Lung (tissue), 11 donors: ENCODE measurements at regions not wholly inside any gene's neighbourhood (a gene's known extent, or its start where the extent isn't known, plus 50 kb on each side); places are given as distances from the start of the nearest gene placed in this dataset.

Experiments
- ATAC-seq: fragments of 200-7000 bp; cut with Tn5 transposase; one replicate; pipeline ENCODE4 v1.9.1; 2020; ENCODE audit warnings: moderate number of reproducible peaks; ENCODE audit not compliant: insufficient read depth, low FRiP score
- DNase-seq, 3 donors: peaks; one replicate each; pipeline ENCODE4 v3.0.0-alpha.2; 2013 to 2017
- H3K27ac ChIP-seq, 2 donors: one replicate each; pipeline ENCODE4 v1.5.1; 2013; ENCODE audit warnings: mild to moderate bottlenecking in 2 of 2, moderate library complexity in 2 of 2, control low read depth in 1 of 2, inconsistent platforms in 1 of 2, low read depth in 1 of 2, low read length in 1 of 2
- H3K27me3 ChIP-seq, 3 donors: one replicate each; pipeline ENCODE4 v1.5.1; 2013; ENCODE audit warnings: low read length in 2 of 3; ENCODE audit not compliant: control insufficient read depth in 3 of 3, insufficient read depth in 3 of 3
- H3K36me3 ChIP-seq, 4 donors: one replicate each; pipeline ENCODE4 v1.5.1; 2013; ENCODE audit warnings: low read length in 4 of 4, mild to moderate bottlenecking in 1 of 4, moderate library complexity in 1 of 4; ENCODE audit not compliant: control insufficient read depth in 4 of 4, insufficient read depth in 4 of 4
- H3K4me1 ChIP-seq, 5 donors: one replicate each; pipeline ENCODE4 v1.5.1; 2013; ENCODE audit warnings: low read length in 5 of 5, mild to moderate bottlenecking in 2 of 5, moderate library complexity in 1 of 5; ENCODE audit not compliant: control insufficient read depth in 5 of 5, insufficient read depth in 5 of 5
- H3K4me3 ChIP-seq: one replicate; pipeline ENCODE4 v1.5.1; 2013; ENCODE audit warnings: mild to moderate bottlenecking, control low read depth, moderate library complexity
- H3K9ac ChIP-seq, 2 donors: one replicate each; pipeline ENCODE4 v1.5.1; 2013; ENCODE audit warnings: low read length in 2 of 2, control low read depth in 1 of 2; ENCODE audit not compliant: insufficient read depth in 1 of 2
- H3K9me3 ChIP-seq, 4 donors: one replicate each; pipeline ENCODE4 v1.5.1; 2013; ENCODE audit warnings: low read length in 3 of 4, mild to moderate bottlenecking in 1 of 4, moderate library complexity in 1 of 4; ENCODE audit not compliant: control insufficient read depth in 4 of 4, insufficient read depth in 3 of 4
- CTCF ChIP-seq: IDR thresholded peaks from 2 replicates; pipeline ENCODE4 v1.5.1; 2012; ENCODE audit warnings: mild to moderate bottlenecking; ENCODE audit errors: control extremely low read depth, extremely low read depth
- WGBS, 2 donors: extraction: QIAGEN DNeasy Blood & Tissue Kit; methylation state at CpG; one replicate each; pipeline ENCODE4 v1.1.7; 2013; 5-methylcytosine and 5-hydroxymethylcytosine counted together
- donor health status: control.
- donor health status: control.
- donor health status: Bipolar disorder and iron deficiency.
- donor health status: healthy.
- donor health status: DM: yes; HTN: yes; CAD: no.

DNA sequence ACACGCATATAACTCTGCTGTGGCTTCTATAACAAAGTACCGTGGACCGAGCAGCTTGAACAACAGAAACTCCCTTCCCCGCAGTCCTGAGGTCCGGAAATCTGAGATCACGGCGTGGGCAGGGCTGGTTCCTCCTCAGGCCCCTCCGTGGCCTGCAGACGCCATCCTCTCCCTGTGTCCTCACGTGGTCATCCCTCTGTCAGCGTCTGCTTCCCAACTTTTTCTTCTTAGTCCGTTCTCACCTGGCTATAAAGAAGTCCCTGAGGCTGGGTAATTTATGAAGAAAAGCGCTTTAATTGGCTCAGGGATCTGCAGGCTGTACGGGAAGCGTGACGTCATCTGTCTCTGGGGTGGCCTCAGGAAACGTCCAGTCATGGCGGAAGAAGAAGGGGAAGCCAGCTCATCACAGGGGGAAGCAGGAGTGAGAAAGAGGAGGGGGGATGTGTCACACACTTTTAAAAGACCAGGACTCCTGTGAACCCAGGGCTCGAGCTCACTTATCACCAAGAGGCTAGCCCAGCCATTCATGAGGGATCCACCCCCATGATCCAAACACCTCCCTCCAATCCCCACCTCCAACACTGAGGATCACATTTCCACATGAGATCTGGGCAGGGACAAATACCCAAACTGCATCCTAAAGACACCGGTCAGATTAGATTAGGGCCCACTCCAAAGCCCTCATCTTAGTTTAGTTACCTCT, 91.2 kb upstream of the INSIG1 start:
- Histone ChIP-seq H3K9ac (no peak overlapping the region), H3K36me3 (no peaks in the 10 kb centered on the region), H3K4me3 (peak overlapping the region; percentile 50), H3K27me3 (peaks cover 0 to 8% (median 0%) of the 10 kb centered on the region in 3 donors), H3K4me1 (peaks cover 0 to 18% (median 0%) of the 10 kb centered on the region in 5 donors), H3K9me3 (no peaks in the 10 kb centered on the region), H3K27ac (peak overlapping the region; percentile 80 to 99)
- ATAC-seq (peak; percentile 47), DNase-seq (peak in 2 of 3 donors; percentile 48 to 62)
- no peak for TF ChIP-seq CTCF
- 19 to 38% methylated on average over 20 of the region's 20 CpGs for WGBS, 2 donors

DNA sequence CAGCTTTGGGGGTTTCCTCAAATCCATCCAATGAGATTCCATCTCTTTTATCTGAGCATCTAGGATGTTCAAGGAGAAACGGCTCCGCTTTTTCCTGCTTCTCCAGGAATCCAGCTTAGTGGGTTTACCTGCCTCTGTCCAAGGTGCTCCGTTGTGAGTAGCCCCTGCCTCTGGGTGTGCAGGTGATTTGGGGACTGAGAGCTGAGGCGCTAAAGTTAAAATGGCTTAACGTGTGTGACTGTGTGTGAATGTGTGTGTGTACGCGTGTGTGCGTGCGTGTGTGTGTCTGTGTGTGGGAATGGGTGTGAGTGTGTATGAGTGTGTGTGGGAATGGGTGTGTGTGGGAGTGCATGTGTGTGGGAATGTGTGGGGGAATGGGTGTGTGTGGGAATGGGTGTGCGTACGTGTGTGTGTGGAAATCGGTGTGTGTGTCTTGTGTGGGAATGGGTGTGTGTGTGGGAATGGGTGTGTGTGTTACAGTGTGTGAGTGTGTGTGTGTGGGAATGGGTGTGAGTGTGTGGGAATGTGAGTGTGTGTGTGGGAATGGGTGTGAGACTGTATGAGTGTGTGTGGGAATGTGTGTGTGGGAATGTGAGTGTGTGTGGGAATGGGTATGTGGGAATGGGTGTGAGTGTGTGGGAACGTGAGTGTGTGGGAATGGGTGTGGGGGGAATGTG, 90.2 kb upstream of the INSIG1 start:
- Histone ChIP-seq H3K36me3 (no peaks in the 10 kb centered on the region), H3K27ac (peak overlapping the region in 1 of 2 donors; percentile 17), H3K9ac (no peak overlapping the region), H3K9me3 (no peaks in the 10 kb centered on the region), H3K27me3 (peaks cover 0 to 8% (median 0%) of the 10 kb centered on the region in 3 donors), H3K4me1 (peaks cover 0 to 18% (median 0%) of the 10 kb centered on the region in 5 donors), H3K4me3 (no peak overlapping the region)
- DNase-seq (no peak), ATAC-seq (no peak)
- 81 to 91% methylated on average over 13 of the region's 13 CpGs for WGBS, 2 donors
- no peak for TF ChIP-seq CTCF

DNA sequence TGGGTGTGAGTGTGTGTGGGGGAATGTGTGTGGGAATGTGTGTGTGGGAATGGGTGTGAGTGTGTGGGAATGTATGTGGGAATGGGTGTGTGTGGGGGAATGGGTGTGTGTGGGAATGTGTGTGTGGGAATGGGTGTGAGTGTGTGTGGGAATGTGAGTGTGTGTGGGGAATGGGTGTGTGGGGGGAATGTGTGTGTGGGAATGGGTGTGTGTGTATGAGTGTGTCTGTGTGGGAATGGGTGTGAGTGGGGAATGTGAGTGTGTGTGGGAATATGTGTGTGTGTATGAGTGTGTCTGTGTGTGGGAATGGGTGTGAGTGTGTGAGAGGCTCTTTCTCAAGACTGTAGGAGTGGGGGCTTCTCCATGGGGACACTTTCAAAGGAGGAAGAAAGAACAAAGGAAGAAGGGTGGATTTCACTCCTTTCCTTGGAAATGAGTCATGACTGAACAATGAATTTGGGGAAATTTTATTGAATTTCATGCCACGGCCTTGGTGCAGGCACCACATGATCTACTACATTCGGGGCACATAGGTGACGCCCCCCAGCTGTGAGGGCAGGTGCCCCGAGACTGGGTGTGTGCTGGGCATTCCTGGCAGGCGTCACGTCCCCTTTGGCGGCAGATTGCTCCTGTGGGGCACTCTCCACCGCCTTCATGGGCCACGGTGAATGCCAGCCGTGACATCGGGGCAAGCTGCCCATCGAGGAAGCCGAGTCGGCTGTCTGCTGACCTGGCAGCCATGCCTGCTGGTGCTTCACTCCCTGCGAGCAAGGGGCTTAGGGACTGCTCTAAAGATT, 88.8 kb upstream of the INSIG1 start:
- DNase-seq (no peak), ATAC-seq (no peak)
- Histone ChIP-seq H3K9ac (no peak overlapping the region), H3K4me1 (peaks cover 0 to 18% (median 0%) of the 10 kb centered on the region in 5 donors), H3K4me3 (no peak overlapping the region), H3K27me3 (peaks cover 0 to 8% (median 0%) of the 10 kb centered on the region in 3 donors), H3K27ac (peak overlapping the region; percentile 5 to 71), H3K9me3 (no peaks in the 10 kb centered on the region), H3K36me3 (no peaks in the 10 kb centered on the region)
- 58 to 78% methylated on average over 15 of the region's 15 CpGs for WGBS, 2 donors
- TF ChIP-seq CTCF, result no peak
